ENCODE measurements at regions not wholly inside any gene's neighbourhood (a gene's known extent, or its start where the extent isn't known, plus 50 kb on each side); places are given as distances from the start of the nearest gene placed in this dataset.

DNA sequence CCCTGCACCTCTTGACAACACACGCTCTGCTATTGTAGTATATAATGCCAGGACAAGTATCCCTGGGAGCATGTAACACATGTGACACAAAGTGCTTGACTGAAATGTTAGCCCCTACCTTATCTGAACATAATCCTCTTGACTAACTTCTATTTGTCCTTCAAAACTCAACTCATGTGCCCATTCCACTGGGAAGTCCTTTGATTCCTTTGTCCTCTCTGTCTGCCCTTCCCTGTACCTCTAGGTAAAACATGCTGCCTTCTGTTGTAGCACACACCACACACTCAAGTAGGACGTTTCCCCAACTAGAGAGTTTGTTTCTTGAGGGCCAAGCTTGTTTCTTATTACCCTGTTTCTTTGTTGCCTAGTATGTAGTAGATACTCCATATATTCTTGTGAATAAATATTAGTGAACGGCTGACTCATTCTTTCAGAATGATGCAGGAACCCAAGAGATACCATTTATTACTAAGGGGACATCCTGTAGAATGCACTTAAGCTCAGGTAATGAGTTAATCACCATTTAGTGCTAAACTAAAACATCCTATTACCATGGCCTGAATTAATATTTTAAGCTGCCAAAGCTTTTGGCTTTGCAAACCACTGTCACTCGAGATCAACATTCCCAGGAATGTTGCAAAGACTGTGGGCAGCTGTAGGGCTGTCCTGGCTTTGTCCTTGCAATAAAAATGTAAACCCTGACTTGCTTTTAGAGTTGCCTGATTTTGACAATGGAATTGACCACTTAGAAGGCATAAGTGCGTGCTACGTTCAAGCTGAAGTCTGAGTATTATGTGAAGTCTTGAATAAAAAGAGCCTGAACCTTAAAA is 313.4 kb downstream of the COG6 start:
- no peak for DNase-seq
- WGBS (ENCODE audit: insufficient coverage), result 91% methylated on average over 3 of the region's 6 CpGs
- TF ChIP-seq CTCF (IDR thresholded peaks at IDR 0.05), result no peak
- Histone ChIP-seq H3K4me1 (ENCODE audit: control insufficient read depth in 1 of 2, insufficient read depth in 2 of 2, low read length in 2 of 2) (no peaks in the 10 kb centered on the region), H3K9me3 (replicated peaks in 1 of 2; ENCODE audit: control insufficient read depth in 1 of 2, insufficient read depth in 1 of 2, low read length in 2 of 2) (no peaks in the 10 kb centered on the region), H3K79me2 (ENCODE audit: insufficient read depth, low read length) (no peaks in the 10 kb centered on the region), H3K4me2 (replicated peaks; ENCODE audit: extremely low read depth, low read length, poor library complexity, severe bottlenecking) (no peak overlapping the region), H3K4me3 (replicated peaks in 1 of 3; ENCODE audit: low read depth in 2 of 3, low read length in 3 of 3) (no peak overlapping the region), H3K36me3 (replicated peaks in 1 of 2; ENCODE audit: control insufficient read depth in 1 of 2, insufficient read depth in 2 of 2, low read length in 2 of 2) (no peaks in the 10 kb centered on the region), H3K27ac (ENCODE audit: low read depth in 1 of 2, low read length in 2 of 2) (no peak overlapping the region), H3K27me3 (ENCODE audit: control insufficient read depth in 2 of 2, insufficient read depth in 2 of 2, low read length in 2 of 2) (no peaks in the 10 kb centered on the region), H2AFZ (ENCODE audit: insufficient read depth, low read depth, low read length, poor library complexity, severe bottlenecking) (no peak overlapping the region), H3K9ac (ENCODE audit: insufficient read depth, low read length, poor library complexity, severe bottlenecking) (no peak overlapping the region), H4K20me1 (ENCODE audit: insufficient read depth, low read length) (no peaks in the 10 kb centered on the region)
- Mint-ChIP-seq H3K27me3 (ENCODE audit: low read depth in 3 of 3) (no peaks in the 10 kb centered on the region), H3K9me3 (peaks cover 0 to 6% (median 2%) of the 10 kb centered on the region in 7 donors), H3K36me3 (no peaks in the 10 kb centered on the region), H3K4me3 (no peak overlapping the region), H3K4me1 (no peaks in the 10 kb centered on the region), H3K27ac (no peak overlapping the region)
- intact Hi-C loops (cut with micrococcal nuclease), result no loop called here

DNA sequence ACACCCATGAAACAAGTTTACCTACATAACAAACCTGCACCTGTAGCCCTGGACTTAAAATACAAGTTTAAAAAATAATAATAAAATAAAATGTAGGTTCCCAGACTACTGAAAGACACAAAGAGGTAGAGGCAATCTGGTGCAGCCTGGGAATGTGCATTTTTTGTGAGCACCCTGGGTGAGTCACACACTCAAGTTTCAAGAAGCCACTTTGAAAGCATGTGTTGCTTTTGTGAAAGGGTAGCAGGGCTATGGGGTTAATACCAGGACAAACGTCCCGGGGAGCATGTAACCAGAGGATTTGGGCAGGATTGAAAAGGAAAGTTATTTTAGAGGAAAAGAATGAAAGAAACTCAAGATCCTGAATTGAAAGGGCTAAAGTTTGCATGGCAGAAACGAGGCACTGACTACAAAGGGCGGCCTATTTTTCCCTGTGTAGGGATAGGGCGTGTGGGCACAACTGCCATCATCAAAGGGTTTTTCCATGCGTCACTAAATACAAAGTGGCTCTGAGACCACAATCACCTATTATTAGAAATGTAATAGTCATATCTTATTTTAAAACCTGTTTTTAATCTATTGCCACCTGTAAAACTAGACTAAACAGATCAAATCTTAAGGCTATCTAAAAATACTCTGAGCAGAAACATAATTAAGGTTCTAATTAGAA is 314.9 kb downstream of the COG6 start:
- Mint-ChIP-seq H3K9me3 (peaks cover 0 to 6% (median 2%) of the 10 kb centered on the region in 7 donors), H3K27me3 (ENCODE audit: low read depth in 3 of 3) (no peaks in the 10 kb centered on the region), H3K36me3 (no peaks in the 10 kb centered on the region), H3K27ac (peak overlapping the region in 1 of 7 donors; percentile 75), H3K4me3 (no peak overlapping the region), H3K4me1 (no peaks in the 10 kb centered on the region)
- H3K79me2 ChIP-seq (ENCODE audit: insufficient read depth, low read length), result no peaks in the 10 kb centered on the region
- intact Hi-C loops (cut with micrococcal nuclease), result no loop called here
- no peak overlapping the region for H2AFZ ChIP-seq (ENCODE audit: insufficient read depth, low read depth, low read length, poor library complexity, severe bottlenecking)
- no peaks in the 10 kb centered on the region for H3K27me3 ChIP-seq (ENCODE audit: control insufficient read depth in 2 of 2, insufficient read depth in 2 of 2, low read length in 2 of 2)
- H4K20me1 ChIP-seq (ENCODE audit: insufficient read depth, low read length), result no peaks in the 10 kb centered on the region
- DNase-seq, result no peak
- no peaks in the 10 kb centered on the region for H3K4me1 ChIP-seq (ENCODE audit: control insufficient read depth in 1 of 2, insufficient read depth in 2 of 2, low read length in 2 of 2)
- WGBS (ENCODE audit: insufficient coverage), result 96% methylated on average over 4 of the region's 6 CpGs
- no peaks in the 10 kb centered on the region for H3K9me3 ChIP-seq (replicated peaks in 1 of 2; ENCODE audit: control insufficient read depth in 1 of 2, insufficient read depth in 1 of 2, low read length in 2 of 2)
- no peak for TF ChIP-seq CTCF (IDR thresholded peaks at IDR 0.05)
- no peak overlapping the region for H3K27ac ChIP-seq (ENCODE audit: low read depth in 1 of 2, low read length in 2 of 2)
- no peaks in the 10 kb centered on the region for H3K36me3 ChIP-seq (replicated peaks in 1 of 2; ENCODE audit: control insufficient read depth in 1 of 2, insufficient read depth in 2 of 2, low read length in 2 of 2)
- no peak overlapping the region for H3K4me2 ChIP-seq (replicated peaks; ENCODE audit: extremely low read depth, low read length, poor library complexity, severe bottlenecking)
- no peak overlapping the region for H3K9ac ChIP-seq (ENCODE audit: insufficient read depth, low read length, poor library complexity, severe bottlenecking)
- H3K4me3 ChIP-seq (replicated peaks in 1 of 3; ENCODE audit: low read depth in 2 of 3, low read length in 3 of 3), result no peak overlapping the region
